ENCODE measurements at regions not wholly inside any gene's neighbourhood (a gene's known extent, or its start where the extent isn't known, plus 50 kb on each side); places are given as distances from the start of the nearest gene placed in this dataset.
A peak's percentile ranks its signal among the peaks of the same experiment; 100 is the strongest.
"Not testable (repeated sequence)": the region's sequence is repeated elsewhere in the genome, so short reads cannot be mapped to it uniquely, and the experiment has no call there.

GRCh38 chr9:26159575-26160392, 481.5 kb upstream of the TUSC1 start:
- DNase-seq (ENCODE audit: low spot score), result no peak

- no peak for DNase-seq (ENCODE audit: low spot score)
Measured at GRCh38 chr9:26158631-26159150, 480.4 kb upstream of the TUSC1 start.

- peak; percentile 0 for DNase-seq (ENCODE audit: low spot score)
Measured at GRCh38 chr9:26157411-26157810, 479.2 kb upstream of the TUSC1 start.

GRCh38 chr9:26152350-26152749, 474.1 kb upstream of the TUSC1 start:
- DNase-seq (ENCODE audit: low spot score), result no peak

DNA sequence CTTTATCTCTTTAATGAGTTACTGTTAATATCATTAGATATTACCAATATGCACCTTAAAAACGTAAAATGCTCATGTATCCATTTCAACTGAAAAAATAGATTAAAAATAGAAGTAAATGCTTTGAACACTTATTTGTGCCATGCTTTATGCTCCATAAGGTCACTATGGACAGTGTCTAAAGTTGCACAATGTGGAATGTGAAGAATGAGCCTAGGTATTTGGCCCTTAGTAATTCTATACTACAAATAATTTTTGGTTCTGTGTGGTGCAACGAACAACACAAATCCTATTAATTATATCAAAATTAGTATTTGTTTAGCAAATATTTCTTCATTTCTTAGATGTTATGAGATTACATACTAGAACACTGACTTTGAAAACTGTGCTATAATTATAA, 469.9 kb upstream of the TUSC1 start:
- no peak for DNase-seq (ENCODE audit: low spot score)

DNA sequence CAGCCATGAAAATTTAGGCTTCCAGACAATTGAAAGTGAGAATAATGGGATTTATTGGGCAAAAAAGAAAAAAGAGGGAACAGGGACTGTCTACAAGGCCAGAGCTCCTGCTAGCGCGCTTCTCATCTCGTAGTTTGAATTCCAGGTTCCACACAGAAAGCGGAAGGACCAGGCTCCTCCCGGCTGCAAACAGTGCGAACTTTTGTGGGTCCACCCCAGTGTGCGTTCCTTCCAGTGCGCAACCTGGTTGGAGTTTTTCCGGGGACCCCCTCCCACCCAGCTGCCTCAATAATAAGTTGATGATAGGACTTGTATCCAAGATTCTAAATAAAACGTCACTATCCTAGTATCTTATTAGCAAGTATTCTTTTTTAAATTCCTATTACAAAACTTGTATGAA, 467.7 kb upstream of the TUSC1 start:
- DNase-seq (ENCODE audit: low spot score), result no peak

GRCh38 chr9:26142631-26143030, 464.4 kb upstream of the TUSC1 start:
- no peak for DNase-seq (ENCODE audit: low spot score)

- no peak for DNase-seq (ENCODE audit: low spot score)
Measured at GRCh38 chr9:26142201-26142600, 464.0 kb upstream of the TUSC1 start.

GRCh38 chr9:26133537-26133936, 455.3 kb upstream of the TUSC1 start:
- no peak for DNase-seq (ENCODE audit: low spot score)

DNA sequence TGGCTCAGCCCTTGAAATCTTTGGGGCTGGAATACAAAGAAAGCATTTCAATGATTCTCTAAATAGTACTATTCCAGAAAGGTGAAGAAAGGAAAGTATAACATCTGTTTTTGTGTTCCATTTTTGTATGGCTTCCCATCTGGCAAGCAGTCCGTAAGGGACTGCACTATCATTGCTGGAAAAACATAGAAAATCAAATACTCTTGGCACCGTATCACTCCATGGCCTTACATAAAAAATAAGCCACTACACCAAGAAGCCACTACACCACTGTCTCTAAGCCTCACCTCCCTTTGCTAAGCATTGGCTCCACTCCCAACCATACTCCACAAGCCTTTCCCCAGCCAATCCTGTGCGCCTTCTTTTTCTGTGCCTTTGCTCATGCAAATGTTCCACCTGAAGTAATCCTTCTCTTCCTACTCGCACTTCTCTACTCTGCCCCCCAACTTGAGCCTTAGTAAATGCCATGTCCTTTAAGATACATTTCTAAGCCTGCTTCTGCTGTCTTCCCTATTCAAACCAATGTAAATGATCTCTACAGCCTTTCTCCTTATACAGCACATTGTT, 454.6 kb upstream of the TUSC1 start:
- no peak for DNase-seq (ENCODE audit: low spot score)

- DNase-seq (ENCODE audit: low spot score), result no peak
Measured at GRCh38 chr9:26131886-26132285, 453.6 kb upstream of the TUSC1 start.

- DNase-seq (ENCODE audit: low spot score), result peak; percentile 2
Measured at GRCh38 chr9:26129217-26129616, 451.0 kb upstream of the TUSC1 start.

GRCh38 chr9:26125693-26126092, 447.4 kb upstream of the TUSC1 start:
- DNase-seq (ENCODE audit: low spot score), result no peak

GRCh38 chr9:26116085-26116484, 437.8 kb upstream of the TUSC1 start:
- not testable (repeated sequence) for DNase-seq (ENCODE audit: low spot score)

DNA sequence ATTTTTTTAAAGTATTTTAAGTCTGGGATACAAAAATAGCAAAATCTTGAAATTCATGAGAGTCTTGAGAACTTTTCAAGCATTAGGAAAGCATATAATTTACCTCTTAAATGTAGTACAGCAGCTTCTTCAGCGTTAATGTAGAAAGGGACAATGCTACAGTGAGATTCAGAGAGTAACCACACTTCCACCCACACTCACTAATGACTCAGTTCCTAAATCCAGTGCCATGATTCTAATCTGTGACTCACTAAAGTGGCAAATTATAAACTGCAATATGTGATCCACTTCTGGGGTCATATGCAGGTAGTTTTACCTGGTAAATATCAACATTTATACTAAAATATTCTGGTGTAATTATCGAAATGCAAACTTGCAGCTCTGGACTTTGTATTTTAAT, 434.5 kb upstream of the TUSC1 start:
- peak; percentile 65 for DNase-seq (ENCODE audit: low spot score)

DNA sequence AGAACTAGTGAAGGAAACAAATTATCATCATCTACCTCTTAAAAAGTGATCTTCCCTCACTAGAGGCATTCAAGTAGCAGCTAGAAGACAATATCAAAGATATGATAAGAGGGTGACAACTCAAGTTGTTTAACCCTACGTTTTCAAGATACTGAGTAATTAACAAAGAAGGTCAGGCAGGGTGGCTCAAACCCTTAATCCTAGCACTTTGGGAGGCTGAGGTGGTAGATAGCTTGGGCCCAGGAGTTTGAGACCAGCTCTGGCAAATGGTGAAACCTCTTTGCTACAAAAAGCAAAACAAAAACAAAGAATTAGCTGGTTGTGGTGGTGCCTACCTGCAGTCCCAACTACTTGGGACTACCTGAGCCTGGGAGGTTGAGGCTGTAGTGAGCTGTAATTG, 408.2 kb upstream of the TUSC1 start:
- no peak for DNase-seq (ENCODE audit: low spot score)

GRCh38 chr9:26081847-26082246, 403.6 kb upstream of the TUSC1 start:
- DNase-seq (ENCODE audit: low spot score), result no peak

- DNase-seq (ENCODE audit: low spot score), result no peak
Measured at GRCh38 chr9:26078706-26079105, 400.5 kb upstream of the TUSC1 start.

DNA sequence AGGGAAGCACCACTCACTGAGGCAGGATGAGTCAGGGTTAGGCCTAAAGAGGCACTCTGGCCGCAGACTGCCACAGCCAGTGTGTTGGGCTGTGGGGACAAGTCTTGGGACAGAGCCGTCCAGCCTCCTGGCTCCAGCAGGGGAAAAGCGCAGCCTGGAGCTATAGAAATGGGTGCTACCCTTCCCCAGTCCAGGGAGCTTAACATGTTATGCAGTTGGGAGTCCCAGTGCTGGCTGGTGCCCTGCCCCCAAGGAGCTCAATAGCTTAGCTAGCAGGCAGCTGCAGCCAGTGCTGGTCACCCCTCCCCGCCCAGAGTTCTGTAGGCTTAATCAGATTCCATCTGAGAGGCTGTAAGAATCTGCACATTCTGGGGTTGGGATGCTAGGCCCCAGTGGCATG, 399.6 kb upstream of the TUSC1 start:
- DNase-seq (ENCODE audit: low spot score), result no peak

DNA sequence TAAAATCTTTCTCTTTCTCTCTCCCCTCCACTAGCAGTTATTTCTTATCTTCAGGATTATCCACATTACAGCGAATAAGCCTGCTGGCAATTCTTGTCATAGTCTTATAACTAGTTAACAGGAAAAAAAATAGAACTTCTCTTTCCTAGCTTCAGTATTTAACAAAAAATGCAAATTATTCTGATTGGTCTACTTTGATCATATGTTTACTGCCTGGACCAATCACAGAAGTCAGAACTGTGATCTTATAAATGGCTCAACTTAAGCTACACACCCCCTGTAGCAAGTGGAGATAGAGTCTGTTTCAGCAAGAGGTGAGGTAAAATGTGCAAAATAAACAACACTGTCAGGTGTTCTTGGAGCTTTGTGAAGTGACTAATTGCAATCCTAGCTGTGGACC, 389.4 kb upstream of the TUSC1 start:
- DNase-seq (ENCODE audit: low spot score), result no peak

- no peak for DNase-seq (ENCODE audit: low spot score)
Measured at GRCh38 chr9:26066237-26066636, 388.0 kb upstream of the TUSC1 start.

- no peak for DNase-seq (ENCODE audit: low spot score)
Measured at GRCh38 chr9:26061948-26062575, 383.8 kb upstream of the TUSC1 start.
